ENCODE measurements at regions not wholly inside any gene's neighbourhood (a gene's known extent, or its start where the extent isn't known, plus 50 kb on each side); places are given as distances from the start of the nearest gene placed in this dataset.
A peak's percentile ranks its signal among the peaks of the same experiment; 100 is the strongest.

DNA sequence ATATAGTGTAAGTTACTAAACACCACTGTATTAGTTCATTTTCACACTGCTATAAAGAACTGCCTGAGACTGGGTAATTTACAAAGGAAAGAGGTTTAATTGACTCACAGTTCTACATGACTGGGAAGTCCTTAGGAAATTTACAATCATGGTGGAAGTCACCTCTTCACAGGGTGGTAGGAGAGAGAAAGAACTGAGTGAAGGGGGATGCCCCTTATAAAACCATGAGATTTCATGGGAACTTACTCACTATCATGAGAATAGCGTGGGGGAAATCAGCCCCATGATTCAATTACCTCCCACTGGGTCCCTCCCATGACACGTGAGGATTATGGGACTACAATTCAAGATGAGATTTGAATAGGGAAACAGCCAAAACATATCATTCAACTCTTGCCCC, 618.0 kb downstream of the NYAP2 start:
- Histone ChIP-seq H3K4me3 (replicated peaks; ENCODE audit: insufficient read depth, low read length) (no peak overlapping the region), H3K27ac (replicated peaks) (no peak overlapping the region), H3K27me3 (ENCODE audit: insufficient read depth, poor library complexity, severe bottlenecking) (no peaks in the 10 kb centered on the region)
- DNase-seq (ENCODE audit: low read depth in 1 of 2, low spot score in 1 of 2): no peak
- TF ChIP-seq GABPA (IDR thresholded peaks at IDR 0.05; ENCODE audit: low read depth) (no peak), SPI1 (IDR thresholded peaks at IDR 0.05; ENCODE audit: borderline replicate concordance, low read depth) (no peak), CTCF (IDR thresholded peaks at IDR 0.05; ENCODE audit: insufficient read depth, low read length) (no peak), POLR2AphosphoS5 (IDR thresholded peaks at IDR 0.05; ENCODE audit: low read depth) (no peak)
- TF ChIP-seq, protein P1, sequence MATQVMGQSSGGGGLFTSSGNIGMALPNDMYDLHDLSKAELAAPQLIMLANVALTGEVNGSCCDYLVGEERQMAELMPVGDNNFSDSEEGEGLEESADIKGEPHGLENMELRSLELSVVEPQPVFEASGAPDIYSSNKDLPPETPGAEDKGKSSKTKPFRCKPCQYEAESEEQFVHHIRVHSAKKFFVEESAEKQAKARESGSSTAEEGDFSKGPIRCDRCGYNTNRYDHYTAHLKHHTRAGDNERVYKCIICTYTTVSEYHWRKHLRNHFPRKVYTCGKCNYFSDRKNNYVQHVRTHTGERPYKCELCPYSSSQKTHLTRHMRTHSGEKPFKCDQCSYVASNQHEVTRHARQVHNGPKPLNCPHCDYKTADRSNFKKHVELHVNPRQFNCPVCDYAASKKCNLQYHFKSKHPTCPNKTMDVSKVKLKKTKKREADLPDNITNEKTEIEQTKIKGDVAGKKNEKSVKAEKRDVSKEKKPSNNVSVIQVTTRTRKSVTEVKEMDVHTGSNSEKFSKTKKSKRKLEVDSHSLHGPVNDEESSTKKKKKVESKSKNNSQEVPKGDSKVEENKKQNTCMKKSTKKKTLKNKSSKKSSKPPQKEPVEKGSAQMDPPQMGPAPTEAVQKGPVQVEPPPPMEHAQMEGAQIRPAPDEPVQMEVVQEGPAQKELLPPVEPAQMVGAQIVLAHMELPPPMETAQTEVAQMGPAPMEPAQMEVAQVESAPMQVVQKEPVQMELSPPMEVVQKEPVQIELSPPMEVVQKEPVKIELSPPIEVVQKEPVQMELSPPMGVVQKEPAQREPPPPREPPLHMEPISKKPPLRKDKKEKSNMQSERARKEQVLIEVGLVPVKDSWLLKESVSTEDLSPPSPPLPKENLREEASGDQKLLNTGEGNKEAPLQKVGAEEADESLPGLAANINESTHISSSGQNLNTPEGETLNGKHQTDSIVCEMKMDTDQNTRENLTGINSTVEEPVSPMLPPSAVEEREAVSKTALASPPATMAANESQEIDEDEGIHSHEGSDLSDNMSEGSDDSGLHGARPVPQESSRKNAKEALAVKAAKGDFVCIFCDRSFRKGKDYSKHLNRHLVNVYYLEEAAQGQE (IDR thresholded peaks at IDR 0.05; ENCODE audit: insufficient replicate concordance, low read depth): no peak

DNA sequence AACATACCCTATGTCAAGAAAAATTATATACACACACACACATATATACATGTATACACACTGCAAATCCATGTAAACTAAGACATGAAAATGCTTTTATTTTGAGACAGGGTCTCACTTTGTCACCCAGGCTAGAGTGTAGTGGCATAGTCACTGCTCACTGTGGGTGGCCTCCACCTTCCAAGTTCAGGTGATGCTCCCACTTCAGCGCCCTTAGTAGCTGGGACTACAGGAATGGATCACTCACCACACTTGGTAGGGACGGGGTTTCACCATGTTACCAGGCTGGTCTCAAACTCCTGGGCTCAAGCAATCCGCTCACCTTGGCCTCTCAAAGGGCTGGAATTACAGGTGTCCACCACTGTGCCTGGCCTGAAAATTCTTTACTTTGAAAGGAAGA, 617.6 kb downstream of the NYAP2 start:
- H3K27ac ChIP-seq (replicated peaks): no peak overlapping the region
- TF ChIP-seq SPI1 (IDR thresholded peaks at IDR 0.05; ENCODE audit: borderline replicate concordance, low read depth) (no peak), POLR2AphosphoS5 (IDR thresholded peaks at IDR 0.05; ENCODE audit: low read depth) (no peak), GABPA (IDR thresholded peaks at IDR 0.05; ENCODE audit: low read depth) (no peak)
- no peak overlapping the region for H3K4me3 ChIP-seq (replicated peaks; ENCODE audit: insufficient read depth, low read length)
- no peak for DNase-seq (ENCODE audit: low read depth in 1 of 2, low spot score in 1 of 2)
- H3K27me3 ChIP-seq (ENCODE audit: insufficient read depth, poor library complexity, severe bottlenecking): no peaks in the 10 kb centered on the region

GRCh38 chr2:226011716-226012450, 612.4 kb downstream of the NYAP2 start:
- Histone ChIP-seq H3K27ac (replicated peaks) (no peak overlapping the region), H3K4me3 (replicated peaks; ENCODE audit: insufficient read depth, low read length) (no peak overlapping the region), H3K27me3 (ENCODE audit: insufficient read depth, poor library complexity, severe bottlenecking) (no peaks in the 10 kb centered on the region)
- TF ChIP-seq CTCF (IDR thresholded peaks at IDR 0.05; ENCODE audit: insufficient read depth, low read length) (no peak), GABPA (IDR thresholded peaks at IDR 0.05; ENCODE audit: low read depth) (no peak), SPI1 (IDR thresholded peaks at IDR 0.05; ENCODE audit: borderline replicate concordance, low read depth) (no peak), POLR2AphosphoS5 (IDR thresholded peaks at IDR 0.05; ENCODE audit: low read depth) (no peak)
- TF ChIP-seq, protein P1 (IDR thresholded peaks at IDR 0.05; ENCODE audit: insufficient replicate concordance, low read depth): no peak
- no peak for DNase-seq (ENCODE audit: low read depth in 1 of 2, low spot score in 1 of 2)

- H3K27me3 ChIP-seq (ENCODE audit: insufficient read depth, poor library complexity, severe bottlenecking): no peaks in the 10 kb centered on the region
- peak overlapping the region; percentile 54 for H3K27ac ChIP-seq (replicated peaks)
- no peak overlapping the region for H3K4me3 ChIP-seq (replicated peaks; ENCODE audit: insufficient read depth, low read length)
- peak; percentile 74 to 79 for DNase-seq (ENCODE audit: low read depth in 1 of 2, low spot score in 1 of 2)
- TF ChIP-seq CTCF (IDR thresholded peaks at IDR 0.05; ENCODE audit: insufficient read depth, low read length) (no peak), POLR2AphosphoS5 (IDR thresholded peaks at IDR 0.05; ENCODE audit: low read depth) (no peak), GABPA (IDR thresholded peaks at IDR 0.05; ENCODE audit: low read depth) (no peak)
These were observed 602.9 kb downstream of the NYAP2 start for GRCh38 chr2:226002438-226002837.
